ENCODE measurements at regions not wholly inside any gene's neighbourhood (a gene's known extent, or its start where the extent isn't known, plus 50 kb on each side); places are given as distances from the start of the nearest gene placed in this dataset.
A peak's percentile ranks its signal among the peaks of the same experiment; 100 is the strongest.
"Not testable (repeated sequence)": the region's sequence is repeated elsewhere in the genome, so short reads cannot be mapped to it uniquely, and the experiment has no call there.

GRCh38 chr5:18379189-18379588 is 744.9 kb downstream of the TAF11L14 start:
- no peak for DNase-seq

- DNase-seq, result no peak
These were observed 746.6 kb downstream of the TAF11L14 start for GRCh38 chr5:18380729-18381362.

DNA sequence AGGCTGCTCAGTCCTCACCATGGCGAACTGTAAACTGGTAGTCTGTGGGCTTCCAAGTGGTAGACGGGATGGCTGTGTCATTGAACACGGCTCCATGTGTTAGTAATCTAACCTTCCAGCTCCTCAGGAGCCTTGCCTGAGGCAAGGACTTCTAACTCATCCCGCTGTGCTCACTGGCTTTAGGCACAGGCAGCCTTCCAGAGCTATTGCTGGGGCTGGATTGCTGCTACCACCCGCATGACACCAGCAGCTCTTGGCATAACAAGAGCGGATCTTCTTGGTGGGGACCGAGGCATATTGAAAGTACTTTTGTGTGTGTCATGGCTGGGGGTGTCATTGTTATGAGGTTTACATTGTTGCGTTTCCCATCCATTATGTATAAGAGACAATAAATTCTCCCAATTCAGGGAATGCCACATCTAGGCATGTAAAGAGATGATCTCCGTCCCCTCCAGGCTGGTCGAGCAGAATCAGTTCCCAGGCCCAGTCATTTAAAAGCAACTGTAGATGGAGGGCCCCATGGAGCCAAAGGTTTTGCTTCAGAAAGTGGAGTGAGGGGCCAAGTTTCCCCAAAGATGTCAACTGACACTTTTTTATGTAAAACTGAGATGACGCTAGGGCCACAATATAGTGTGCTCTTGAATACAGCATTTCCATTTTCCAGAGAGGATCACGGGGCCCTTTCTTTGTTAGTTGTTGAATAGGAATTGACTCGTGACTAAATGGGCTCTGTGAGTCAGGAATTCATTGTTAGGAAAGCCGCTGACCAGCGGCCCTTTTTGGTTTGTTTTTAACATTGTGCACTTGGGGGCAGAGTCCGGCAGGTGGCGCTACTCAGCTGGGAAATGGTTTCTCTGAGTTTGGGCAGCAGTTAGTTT is 759.5 kb downstream of the TAF11L14 start:
- DNase-seq, result no peak

- DNase-seq, result no peak
These were observed 760.2 kb downstream of the TAF11L14 start for GRCh38 chr5:18394443-18394804.

DNA sequence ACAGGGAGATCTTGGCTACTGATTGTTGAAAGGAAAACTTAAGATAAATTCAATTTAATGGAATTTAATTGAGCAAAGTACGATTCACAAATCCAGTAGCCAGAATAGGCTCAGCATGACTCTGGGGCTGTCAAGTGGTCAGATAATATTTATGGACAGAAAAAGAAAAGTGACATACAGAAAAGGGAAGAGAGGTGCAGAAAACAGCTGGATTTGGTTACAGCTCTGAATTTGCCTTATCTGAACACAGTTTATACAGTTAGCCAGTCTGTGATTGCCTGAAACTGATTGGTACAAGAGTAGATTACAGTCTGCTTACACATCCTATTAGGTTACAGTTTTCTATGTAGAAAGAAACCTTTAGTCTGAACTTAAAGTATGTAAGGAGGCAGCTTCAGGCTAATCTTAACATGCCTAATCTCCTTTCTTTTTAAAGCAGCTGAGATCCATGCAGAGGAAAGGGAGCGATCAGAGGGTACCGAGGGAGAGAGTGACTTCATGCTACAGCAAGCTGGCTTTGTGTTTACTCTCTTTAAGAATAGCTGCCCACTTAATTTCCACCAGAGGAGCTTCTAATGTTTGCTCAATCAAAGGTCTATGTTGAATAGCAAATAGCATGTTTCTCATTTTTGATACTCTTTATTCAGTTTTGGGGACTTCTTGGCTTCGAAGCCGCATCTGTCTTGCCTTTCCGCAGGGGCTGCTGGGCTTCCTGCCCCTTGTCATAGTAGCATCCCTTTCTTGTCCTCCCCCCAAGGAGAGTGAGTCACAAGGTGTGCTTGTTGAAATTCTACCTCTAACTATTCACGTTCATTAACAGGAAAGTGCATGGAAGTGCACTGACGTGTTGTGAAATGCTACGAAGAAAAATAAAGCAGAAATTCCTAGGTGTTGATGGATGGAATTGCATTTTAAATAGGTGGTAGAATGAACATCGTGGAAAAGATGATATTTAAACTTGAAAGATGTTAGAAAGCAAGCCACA is 761.2 kb downstream of the TAF11L14 start:
- DNase-seq, result no peak

GRCh38 chr5:18397371-18397770 is 763.1 kb downstream of the TAF11L14 start:
- no peak for DNase-seq

- DNase-seq, result no peak
These were observed 763.6 kb downstream of the TAF11L14 start for GRCh38 chr5:18397891-18398290.

DNA sequence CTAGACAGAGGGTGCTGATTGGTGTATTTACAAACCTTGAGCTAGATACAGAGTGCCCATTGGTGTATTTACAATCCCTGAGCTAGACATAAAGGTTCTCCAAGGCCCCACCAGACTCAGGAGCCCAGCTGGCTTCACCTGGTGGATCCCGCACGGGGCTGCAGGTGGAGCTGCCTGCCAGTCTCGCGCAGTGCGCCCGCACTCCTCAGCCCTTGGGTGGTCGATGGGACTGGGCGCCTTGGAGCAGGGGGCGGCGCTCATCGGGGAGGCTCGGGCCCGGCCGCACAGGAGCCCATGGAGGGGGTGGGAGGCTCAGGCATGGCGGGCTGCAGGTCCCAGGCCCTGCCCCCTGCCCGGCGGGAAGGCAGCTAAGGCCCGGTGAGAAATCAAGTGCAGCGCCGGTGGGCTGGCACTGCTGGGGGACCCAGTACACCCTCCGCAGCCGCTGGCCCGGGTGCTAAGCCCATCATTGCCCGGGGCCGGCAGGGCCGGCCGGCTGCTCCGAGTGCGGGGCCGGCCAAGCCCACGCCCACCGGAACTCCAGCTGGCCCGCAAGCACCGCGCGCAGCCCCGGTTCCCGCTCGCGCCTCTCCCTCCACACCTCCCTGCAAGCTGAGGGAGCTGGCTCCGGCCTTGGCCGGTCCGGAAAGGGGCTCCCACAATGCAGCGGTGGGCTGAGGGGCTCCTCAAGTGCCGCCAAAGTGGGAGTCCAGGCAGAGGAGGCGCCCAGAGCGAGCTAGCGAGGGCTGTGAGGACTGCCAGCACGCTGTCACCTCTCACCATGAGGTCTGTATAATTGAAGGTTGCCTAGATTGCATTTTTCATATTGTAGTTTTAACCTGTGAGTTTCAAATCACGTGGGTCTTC is 765.4 kb downstream of the TAF11L14 start:
- not testable (repeated sequence) for DNase-seq

GRCh38 chr5:18403141-18403540 is 768.9 kb downstream of the TAF11L14 start:
- DNase-seq, result no peak

DNA sequence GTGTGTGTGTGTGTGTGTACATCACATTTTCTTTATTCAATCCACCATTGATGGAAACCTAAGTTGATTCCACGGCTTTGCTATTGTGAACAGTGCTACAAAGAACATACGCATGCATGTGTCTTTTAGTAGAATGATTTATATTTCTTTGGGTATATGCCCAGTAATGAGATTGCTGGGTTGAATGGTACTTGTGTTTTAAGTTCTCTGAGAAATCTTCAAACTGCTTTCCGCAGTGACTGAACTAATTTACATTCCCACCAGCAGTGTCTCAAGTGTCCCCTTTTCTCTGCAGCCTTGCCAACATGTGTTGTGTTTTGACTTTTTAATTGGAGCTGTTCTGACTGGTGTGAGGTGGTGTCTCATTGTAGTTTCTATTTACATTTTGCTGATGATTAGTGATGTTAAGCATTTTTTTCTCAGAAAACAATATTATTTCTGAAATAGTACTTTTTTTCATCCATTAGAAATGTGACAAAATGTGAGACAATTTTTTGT is 769.7 kb downstream of the TAF11L14 start:
- no peak for DNase-seq

DNA sequence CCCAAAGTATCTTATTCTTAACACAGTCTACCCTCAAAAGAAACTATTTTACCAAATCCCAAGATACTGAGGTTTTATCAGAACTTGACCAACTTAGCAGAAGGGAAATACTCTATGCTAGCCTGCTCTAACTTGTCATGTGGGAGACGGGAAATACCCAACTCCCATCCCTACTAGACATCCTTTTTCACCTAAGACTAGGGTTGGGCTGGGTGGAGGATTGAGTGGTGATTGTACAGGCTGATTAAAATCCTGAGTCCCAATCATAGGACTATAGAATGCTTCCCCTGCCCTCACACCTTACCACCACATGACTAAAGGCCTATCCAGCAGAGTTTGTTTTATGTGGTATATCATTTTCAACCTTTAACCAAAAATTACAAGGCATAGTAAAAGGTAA is 786.5 kb downstream of the TAF11L14 start:
- no peak for DNase-seq

- no peak for DNase-seq
These were observed 799.1 kb downstream of the TAF11L14 start for GRCh38 chr5:18433336-18433735.

DNA sequence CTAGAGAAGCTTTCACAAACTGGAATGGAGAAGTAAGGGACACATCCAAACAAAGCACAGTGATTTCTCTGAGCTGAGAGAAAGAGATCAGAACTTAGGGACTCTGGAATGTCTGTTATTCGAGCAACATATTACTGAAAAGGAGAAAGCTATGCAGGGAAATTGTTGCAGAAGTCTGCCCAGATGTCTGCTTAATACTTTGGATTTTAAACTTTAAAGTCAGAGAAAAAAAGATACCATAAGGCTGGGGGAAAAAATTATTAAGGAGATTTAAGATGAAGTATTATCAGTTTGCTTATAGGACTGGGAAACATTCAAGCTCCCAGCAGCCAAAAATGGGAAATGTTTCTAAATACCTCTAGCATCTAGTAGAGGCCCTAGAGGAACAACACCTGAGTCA is 803.9 kb downstream of the TAF11L14 start:
- DNase-seq, result no peak

DNA sequence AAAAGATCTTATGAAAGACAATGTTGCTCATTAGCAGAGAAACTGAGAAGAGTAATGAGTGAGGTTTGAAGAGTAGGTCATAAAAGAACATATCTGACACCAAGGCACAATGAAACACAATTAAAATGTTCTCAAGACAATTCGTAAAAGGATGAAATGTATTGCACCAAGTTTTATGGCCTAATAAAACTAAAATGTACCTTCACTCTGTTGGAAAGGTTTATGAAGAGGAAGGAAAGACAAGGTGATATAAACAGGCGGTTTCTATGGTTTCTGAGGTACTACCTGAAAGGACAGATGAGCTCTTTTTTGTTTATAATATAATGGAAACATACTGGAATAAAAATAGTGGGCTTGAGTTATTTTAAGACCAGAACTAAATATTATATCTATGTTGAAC is 821.3 kb downstream of the TAF11L14 start:
- DNase-seq, result no peak

DNA sequence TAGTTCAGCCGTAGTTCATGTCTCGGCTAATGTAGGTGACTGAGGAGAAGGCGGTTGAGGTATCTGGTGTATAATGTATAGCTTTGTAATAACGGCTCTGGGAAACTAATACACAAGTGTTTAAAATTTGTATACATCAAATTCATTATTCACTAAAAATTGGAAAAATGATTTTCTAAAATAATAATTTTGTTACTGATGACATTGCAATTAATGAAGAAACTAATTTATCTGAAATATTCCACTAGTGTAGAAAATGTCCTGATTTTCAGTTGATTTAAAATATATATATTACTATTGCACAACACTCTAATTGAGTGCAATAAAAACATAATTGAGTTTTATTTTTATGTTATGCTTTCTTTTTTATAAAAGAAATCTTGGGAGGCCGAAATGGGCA is 823.0 kb downstream of the TAF11L14 start:
- no peak for DNase-seq

DNA sequence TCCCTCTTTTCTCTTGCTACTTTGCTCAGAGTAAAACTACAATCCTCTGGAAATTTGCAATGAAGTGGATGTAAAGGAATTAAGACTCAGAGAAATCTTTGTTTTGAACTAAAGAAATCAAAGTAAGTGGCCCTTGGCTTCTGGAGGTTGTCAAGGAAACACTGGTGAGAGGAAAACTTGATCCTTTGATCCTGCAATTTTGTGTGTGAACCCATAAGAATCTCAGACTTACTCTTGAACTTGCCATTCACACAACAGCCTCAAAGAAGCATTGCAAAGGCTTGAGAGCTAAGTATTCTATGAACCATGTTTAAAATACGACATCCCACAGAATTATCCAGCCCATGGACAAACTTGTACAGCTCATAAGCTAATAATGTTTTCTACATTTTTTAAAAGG is 827.5 kb downstream of the TAF11L14 start:
- DNase-seq, result no peak

GRCh38 chr5:18465833-18466681 is 831.8 kb downstream of the TAF11L14 start:
- peak; percentile 35 for DNase-seq

DNA sequence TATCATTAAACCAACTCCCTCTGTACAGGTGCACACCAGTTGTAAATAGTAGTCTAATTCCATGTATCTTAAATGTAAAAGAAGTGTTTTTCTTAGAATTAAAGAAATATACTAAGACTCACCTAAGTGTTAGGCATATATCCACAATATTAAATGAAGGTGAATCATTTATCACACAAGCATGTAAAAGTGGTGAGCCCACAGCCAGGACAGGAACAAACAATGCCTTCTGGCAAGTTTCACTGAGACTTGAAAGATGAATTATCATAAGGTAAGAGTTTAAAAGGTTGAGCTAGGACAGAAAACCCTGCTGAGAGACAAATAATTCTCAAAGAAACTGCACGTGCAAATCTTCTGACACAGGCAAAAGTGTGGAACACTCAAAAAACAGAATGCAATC is 832.5 kb downstream of the TAF11L14 start:
- no peak for DNase-seq

DNA sequence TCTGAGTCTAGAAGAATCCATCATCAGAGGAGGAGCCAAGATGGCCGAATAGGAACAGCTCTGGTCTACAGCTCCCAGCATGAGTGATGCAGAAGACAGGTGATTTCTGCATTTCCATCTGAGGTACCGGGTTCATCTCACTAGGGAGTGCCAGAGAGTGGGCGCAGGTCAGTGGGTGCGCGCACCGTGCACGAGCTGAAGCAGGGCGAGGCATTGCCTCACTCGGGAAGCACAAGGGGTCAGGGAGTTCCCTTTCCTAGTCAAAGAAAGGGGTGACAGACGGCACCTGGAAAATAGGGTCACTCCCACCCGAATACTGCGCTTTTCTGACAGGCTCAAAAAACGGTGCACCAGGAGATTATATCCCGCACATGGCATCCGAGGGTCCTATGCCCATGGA is 837.5 kb downstream of the TAF11L14 start:
- not testable (repeated sequence) for DNase-seq

DNA sequence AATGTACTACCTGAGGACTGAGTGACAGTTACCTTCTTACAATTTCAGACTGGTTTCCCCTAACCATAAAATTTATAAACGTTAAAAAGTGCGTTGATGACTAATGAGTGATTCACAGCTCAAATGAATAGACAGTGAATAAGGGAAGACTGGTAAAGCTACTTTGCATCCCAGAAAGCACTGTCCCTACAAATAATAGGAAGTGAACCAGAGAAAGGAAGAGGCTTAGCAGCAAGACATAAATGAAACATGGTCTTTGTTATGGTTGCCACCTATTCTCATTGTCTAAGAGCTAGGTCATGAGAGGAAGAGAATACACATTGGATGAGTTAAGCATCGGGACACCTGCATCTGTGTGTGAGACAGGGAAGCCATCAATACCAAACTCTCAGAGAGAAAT is 849.2 kb downstream of the TAF11L14 start:
- DNase-seq, result no peak

- DNase-seq, result peak; percentile 80
These were observed 853.7 kb downstream of the TAF11L14 start for GRCh38 chr5:18487928-18488480.

All from NCI-H2029 (cell line).